HG03108 (cell line): ENCODE measurements at regions not wholly inside any gene's neighbourhood (a gene's known extent, or its start where the extent isn't known, plus 50 kb on each side); places are given as distances from the start of the nearest gene placed in this dataset.

Source experiments
- ATAC-seq: cut with Tn5 transposase; IDR thresholded peaks from one replicate; pipeline ENCODE4 v1.9.1; 2021; ENCODE audit warnings: moderate library complexity; ENCODE audit not compliant: unreplicated experiment

DNA sequence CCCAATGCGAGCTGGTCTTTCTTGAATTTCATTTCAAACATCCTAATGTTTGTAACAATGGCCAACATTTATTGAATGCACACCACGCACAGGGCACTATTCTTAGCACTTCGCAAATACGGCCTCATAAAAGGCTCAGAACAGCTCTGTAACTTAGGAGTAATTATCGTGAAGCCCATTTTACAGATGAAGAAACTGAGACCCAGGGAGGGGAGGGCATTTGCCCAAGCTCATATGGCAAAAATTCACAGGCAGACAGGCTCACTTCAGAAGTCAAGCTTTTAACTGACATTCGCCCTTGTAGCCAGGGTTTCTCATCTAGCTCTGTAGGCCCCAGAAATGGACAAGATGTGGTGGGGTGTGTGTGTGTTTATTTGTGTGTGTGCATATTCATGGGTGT lies 60.3 kb upstream of the TBX3 start:
- ATAC-seq: no peak

DNA sequence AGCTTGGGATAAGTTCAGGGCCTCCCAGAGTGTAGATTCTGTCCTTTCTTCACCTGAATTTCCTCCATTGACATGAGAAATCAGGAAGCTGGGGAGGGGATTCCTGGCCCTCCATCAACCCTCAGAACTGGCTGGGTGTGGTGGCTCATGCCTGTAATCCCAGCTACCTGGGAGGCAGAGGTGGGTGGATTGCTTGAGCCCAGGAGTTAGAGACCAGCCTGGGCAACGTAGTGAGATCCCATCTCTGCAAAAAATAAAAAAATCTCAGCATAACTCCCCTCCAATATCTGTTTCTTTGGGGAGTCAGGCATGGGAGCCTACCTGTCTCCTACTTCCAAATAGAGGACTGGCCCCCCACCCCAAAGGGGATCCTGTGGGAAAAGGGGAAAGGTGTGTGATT lies 59.8 kb upstream of the TBX3 start:
- ATAC-seq: no peak

DNA sequence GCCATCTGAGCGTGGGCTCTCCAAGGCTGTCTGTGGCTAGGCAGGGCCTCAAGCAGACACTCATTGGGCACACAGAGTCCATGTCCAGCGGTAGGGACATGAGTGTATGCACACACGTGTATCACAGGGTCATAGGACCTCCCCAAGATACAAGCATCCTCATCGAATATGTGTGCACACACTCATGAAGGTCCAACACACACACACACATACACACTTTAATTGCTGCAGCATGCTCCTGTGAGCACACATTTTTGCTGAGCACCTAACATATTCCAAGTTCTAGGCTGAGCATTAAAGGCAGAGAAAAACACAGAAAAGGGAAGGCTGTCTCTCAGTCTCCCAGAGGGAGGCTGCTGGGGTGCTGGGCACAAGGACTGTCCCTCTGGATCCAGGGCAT lies 59.3 kb upstream of the TBX3 start:
- ATAC-seq: no peak

DNA sequence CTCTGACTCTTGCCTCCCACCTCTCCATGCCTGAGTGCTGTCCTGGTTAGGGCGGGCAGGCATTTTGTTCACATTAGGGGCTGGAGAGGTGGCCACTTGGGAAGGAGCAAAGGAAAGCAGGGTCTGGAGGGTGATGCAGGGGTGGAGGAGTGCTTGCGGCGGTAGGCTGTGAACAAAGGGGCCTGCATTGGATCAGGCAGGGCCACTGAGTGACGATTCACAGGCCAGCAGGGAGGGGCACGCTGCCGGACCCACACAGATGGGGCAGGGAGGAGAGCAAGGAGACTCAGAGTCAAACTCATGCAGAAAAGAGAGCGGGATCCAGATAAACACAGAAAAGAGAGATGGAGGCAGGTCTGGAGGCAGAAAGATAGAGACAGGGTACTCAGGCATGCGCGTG lies 58.4 kb upstream of the TBX3 start:
- no peak for ATAC-seq

- no peak for ATAC-seq
These were observed 58.0 kb upstream of the TBX3 start for GRCh38 chr12:114741940-114742339.

DNA sequence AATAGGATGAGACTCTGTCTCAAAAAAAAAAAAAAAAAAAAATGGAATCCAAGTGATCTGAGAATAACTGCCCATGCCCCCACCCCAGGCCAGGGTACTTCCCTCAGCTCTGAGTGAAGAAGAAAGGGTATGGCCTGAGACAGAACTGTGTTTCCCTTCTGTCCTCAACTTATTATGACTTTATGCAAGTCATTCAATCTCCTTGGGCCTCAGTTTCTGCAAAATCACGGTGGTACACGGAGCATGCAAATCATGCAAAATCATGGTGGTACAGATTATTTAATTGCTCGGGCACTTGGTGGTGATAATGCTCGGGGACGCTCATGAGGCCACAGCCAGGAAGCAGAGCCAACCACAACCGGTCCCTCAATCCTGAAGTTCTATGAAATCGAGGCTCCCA lies 56.5 kb upstream of the TBX3 start:
- no peak for ATAC-seq

- ATAC-seq: no peak
These were observed 54.6 kb upstream of the TBX3 start for GRCh38 chr12:114738460-114739184.

DNA sequence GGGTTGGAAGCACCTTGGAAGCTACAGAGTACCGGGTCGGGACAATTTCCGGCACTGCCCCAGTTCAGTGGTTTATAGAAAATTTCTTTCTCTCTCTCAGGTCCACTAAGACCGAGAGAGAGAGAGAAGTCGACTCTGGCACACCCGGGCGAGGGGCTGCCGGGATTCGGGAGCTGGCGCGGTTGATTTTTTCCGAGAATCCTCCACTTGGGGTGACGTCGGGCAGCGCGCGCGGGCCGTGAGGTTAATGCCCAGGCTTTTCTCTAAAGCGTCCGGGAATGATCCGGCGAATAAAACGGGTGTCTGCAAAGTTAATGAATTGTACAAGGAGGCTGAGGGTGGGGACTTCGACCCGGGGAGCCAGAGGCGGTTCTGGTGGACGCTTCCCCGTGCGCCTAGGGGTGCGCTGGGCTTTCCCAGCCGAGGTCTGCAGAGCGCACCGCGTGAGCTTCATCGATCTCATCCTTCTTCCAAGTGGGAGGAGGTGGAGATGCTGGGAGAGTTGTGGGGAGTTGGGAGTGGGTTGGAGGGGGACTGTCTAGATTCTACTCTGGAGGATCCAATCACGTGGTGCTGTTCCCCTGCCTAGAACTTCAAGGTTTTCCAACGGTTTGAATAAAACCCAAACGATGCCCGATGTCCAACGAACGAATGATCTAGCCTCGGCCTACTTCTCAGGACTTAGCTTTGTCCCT lies 51.9 kb upstream of the TBX3 start:
- no peak for ATAC-seq

DNA sequence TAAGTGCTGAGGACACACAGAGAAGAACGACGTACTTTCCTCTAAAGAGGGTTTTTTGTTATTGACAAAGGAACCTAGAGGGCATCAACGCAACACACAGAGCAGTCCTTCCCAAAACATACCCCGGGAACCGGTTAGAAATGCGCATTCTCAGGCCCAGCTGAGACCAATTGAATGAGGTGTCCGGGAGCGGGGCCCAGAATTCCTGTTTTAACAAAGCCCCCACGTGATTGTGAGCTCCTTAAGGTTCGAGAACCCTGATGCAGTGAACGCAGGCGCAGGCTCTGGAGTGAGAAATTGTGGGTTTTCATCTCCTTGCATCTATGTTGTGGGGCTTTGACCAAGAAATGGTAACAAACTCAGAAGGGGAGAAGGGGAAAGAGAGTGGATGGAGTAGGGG lies 51.0 kb upstream of the TBX3 start:
- ATAC-seq: no peak

DNA sequence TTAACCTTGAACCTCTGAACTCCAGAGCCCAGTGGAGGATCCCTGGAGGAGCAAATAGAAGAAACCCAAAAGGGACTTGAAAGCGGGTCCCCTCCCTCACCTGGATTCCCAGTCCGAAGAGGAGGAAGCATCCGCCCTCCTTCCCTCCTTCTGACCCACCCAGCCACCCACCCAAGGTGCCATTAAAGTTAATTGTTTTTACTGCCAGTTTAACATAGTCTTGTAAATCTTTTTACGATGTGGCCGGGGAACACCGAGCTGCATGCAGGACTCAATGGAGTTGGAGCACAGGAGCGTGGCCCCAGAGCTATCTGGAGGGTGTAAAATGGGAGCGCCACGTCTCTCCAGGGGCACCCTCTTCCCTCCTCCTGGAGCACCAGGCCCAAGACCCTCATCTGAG lies 49.9 kb upstream of the TBX3 start:
- ATAC-seq: no peak
